Vagina (tissue), 2 donors: ENCODE measurements at regions not wholly inside any gene's neighbourhood (a gene's known extent, or its start where the extent isn't known, plus 50 kb on each side); places are given as distances from the start of the nearest gene placed in this dataset.

Source experiments
- DNase-seq, 2 donors: peaks; one replicate each; pipeline ENCODE4 v3.0.0-alpha.2; 2017; ENCODE audit errors: extremely low spot score in 2 of 2
- H3K27ac ChIP-seq: fragments of 200-600 bp; sonication (generic); one replicate; pipeline ENCODE4 v1.5.1; 2019
- H3K27me3 ChIP-seq: fragments of 200-600 bp; sonication (generic); one replicate; pipeline ENCODE4 v1.5.1; 2019
- H3K36me3 ChIP-seq, 2 donors: fragments of 200-600 bp; sonication (generic); one replicate each; pipeline ENCODE4 v1.5.1; 2017 to 2019
- H3K4me1 ChIP-seq: fragments of 200-600 bp; sonication (generic); one replicate; pipeline ENCODE4 v1.5.1; 2019
- H3K4me3 ChIP-seq, 2 donors: fragments of 200-600 bp; sonication (generic); 1 replicate in 1 of 2; 2 replicates in 1 of 2; pipeline ENCODE4 v1.5.1; 2016 to 2019
- H3K9me3 ChIP-seq: fragments of 200-600 bp; sonication (generic); one replicate; pipeline ENCODE4 v1.5.1; 2019
- POLR2A ChIP-seq, 2 donors: fragments of 450-650 bp; IDR thresholded peaks; one replicate each; pipeline ENCODE4 v1.6.1; 2017; ENCODE audit warnings: antibody characterized with exemption in 2 of 2, mild to moderate bottlenecking in 2 of 2, moderate library complexity in 2 of 2
- POLR2AphosphoS5 ChIP-seq, 2 donors: sonication (generic); formaldehyde crosslinking; IDR thresholded peaks; one replicate each; pipeline ENCODE4 v1.9.0; 2017; ENCODE audit warnings: antibody characterized with exemption in 2 of 2, mild to moderate bottlenecking in 2 of 2, low read depth in 1 of 2; ENCODE audit not compliant: insufficient read depth in 1 of 2
- intact Hi-C: fragments of 100-400 bp; cut with DNase I; formaldehyde crosslinking; loops from one replicate; pipeline ENCODE4 v1.15.1; 2023
- TF ChIP-seq, protein P1 (sequence below), 3 experiments: fragments of 450-650 bp in 2 of 3; fragments of 200-600 bp in 1 of 3; sonication (generic) in 1 of 3; IDR thresholded peaks; one replicate each; pipeline ENCODE4 v1.5.1; 2017 to 2019; ENCODE audit warnings: antibody characterized with exemption in 3 of 3, mild to moderate bottlenecking in 2 of 3, moderate library complexity in 2 of 3

DNA sequence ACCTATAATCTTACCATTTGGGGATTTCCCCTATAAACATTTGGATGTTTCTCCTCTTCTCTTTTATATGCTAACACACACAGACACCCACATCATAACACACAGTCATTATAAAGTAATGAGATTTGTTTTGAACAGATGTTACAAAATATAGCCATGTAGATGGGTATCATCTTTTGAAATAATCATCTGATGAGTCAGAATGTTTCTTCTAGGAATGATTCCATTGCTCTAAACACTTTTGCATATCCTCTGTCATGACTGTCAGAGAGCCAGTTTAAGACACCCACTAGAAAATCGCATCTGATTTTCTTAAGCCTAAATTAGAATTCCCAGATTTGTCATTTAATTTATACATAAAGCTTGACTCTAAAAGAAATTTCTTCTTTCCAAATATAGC lies 442.6 kb downstream of the CMPK2 start:
- intact Hi-C loops = no loop called here
- Histone ChIP-seq H3K4me1 (no peaks in the 10 kb centered on the region), H3K27ac (no peak overlapping the region), H3K27me3 (no peaks in the 10 kb centered on the region), H3K36me3 (no peaks in the 10 kb centered on the region), H3K9me3 (no peaks in the 10 kb centered on the region), H3K4me3 (no peak overlapping the region)
- no peak for DNase-seq
- no peak for TF ChIP-seq POLR2AphosphoS5 (IDR thresholded peaks at IDR 0.05; ENCODE audit: insufficient read depth in 1 of 2, low read depth in 1 of 2)
- TF ChIP-seq POLR2A (IDR thresholded peaks at IDR 0.05) = no peak
- TF ChIP-seq, protein P1, sequence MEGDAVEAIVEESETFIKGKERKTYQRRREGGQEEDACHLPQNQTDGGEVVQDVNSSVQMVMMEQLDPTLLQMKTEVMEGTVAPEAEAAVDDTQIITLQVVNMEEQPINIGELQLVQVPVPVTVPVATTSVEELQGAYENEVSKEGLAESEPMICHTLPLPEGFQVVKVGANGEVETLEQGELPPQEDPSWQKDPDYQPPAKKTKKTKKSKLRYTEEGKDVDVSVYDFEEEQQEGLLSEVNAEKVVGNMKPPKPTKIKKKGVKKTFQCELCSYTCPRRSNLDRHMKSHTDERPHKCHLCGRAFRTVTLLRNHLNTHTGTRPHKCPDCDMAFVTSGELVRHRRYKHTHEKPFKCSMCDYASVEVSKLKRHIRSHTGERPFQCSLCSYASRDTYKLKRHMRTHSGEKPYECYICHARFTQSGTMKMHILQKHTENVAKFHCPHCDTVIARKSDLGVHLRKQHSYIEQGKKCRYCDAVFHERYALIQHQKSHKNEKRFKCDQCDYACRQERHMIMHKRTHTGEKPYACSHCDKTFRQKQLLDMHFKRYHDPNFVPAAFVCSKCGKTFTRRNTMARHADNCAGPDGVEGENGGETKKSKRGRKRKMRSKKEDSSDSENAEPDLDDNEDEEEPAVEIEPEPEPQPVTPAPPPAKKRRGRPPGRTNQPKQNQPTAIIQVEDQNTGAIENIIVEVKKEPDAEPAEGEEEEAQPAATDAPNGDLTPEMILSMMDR (IDR thresholded peaks at IDR 0.05) = no peak

DNA sequence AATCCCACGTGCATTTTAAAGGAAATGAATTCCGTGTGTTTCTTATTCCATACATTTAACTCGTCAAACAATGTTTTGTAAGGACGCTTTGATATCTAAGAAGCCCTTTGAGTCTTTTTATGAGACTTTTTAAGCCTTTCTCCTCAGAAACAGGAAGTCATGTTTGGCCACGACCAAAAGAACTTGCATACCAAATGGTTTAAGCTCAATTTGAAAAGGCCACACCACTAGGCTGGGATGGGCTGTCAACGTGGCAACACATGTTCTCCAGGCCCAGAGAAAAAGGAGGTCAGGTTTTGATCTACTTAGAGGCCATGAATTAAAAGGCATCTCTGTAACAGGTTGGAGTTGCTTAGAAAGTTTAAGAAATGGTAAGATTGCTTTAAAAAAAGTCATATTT lies 441.8 kb downstream of the CMPK2 start:
- Histone ChIP-seq H3K4me3 (no peak overlapping the region), H3K27me3 (no peaks in the 10 kb centered on the region), H3K4me1 (no peaks in the 10 kb centered on the region), H3K27ac (no peak overlapping the region), H3K36me3 (no peaks in the 10 kb centered on the region), H3K9me3 (no peaks in the 10 kb centered on the region)
- DNase-seq = no peak
- TF ChIP-seq, protein P1 (IDR thresholded peaks at IDR 0.05) = no peak
- TF ChIP-seq POLR2A (IDR thresholded peaks at IDR 0.05) (no peak), POLR2AphosphoS5 (IDR thresholded peaks at IDR 0.05; ENCODE audit: insufficient read depth in 1 of 2, low read depth in 1 of 2) (no peak)
- intact Hi-C loops = no loop called here

DNA sequence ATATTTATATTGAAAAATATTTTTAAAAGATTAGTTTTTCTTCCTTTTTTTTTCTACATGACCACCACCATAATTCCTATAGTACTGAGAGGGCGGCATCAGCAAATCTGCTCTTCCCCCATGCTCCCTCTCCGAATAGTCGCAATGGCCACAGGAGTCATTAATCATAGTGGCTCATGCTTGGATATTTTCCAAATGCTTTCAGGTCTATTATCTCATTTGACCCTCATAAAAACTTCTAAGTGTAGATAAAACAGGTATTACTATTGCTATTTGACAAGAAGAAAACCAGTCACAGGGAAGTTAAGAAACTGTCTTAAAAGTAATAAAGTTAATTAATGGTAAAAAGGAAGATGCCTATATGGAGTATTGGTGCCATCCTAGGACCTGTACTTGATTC lies 440.7 kb downstream of the CMPK2 start:
- TF ChIP-seq, protein P1 (IDR thresholded peaks at IDR 0.05) = no peak
- TF ChIP-seq POLR2A (IDR thresholded peaks at IDR 0.05) (no peak), POLR2AphosphoS5 (IDR thresholded peaks at IDR 0.05; ENCODE audit: insufficient read depth in 1 of 2, low read depth in 1 of 2) (no peak)
- H3K9me3 ChIP-seq = no peaks in the 10 kb centered on the region
- H3K4me1 ChIP-seq = no peaks in the 10 kb centered on the region
- H3K4me3 ChIP-seq = no peak overlapping the region
- H3K27me3 ChIP-seq = no peaks in the 10 kb centered on the region
- no peak for DNase-seq
- H3K27ac ChIP-seq = no peak overlapping the region
- intact Hi-C loops = no loop called here
- no peaks in the 10 kb centered on the region for H3K36me3 ChIP-seq

DNA sequence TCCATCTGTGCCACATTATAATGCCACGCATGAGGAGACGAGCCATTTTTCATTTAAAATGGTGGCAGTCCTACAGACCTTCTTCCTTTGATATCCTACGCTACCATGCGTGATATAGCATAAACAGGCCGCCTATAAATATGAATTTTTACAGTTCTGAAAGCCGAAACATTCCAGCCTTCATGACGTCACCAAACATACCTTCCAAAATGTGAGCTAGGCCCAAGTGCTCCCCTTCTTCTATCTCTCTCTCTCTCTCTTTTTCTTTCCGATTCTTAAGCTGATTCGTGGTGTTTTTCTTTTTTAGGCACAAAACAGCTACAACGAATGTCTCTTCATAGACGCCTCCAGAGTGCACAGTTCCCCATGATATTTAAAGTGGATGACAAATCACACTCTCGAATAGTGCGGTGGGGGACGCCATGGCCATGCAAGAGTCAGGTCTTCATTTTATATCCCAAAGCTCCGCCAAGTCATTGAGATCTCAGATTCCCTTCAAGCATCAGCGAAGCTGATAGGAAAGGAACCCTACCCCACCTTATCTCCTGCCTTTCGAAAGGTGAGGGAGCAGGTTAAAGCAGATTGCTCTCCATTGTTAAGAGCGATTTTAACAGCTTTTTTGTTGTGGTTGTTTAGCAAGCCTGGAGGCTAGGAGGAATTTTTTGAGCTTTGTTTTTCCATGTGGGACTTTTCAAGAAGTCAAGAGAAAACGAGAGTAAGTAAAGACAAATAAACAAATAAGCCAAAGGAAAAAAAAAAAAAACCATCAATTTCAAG lies 436.3 kb downstream of the CMPK2 start:
- no peak for DNase-seq
- H3K4me3 ChIP-seq = no peak overlapping the region
- TF ChIP-seq POLR2A (IDR thresholded peaks at IDR 0.05) (no peak), POLR2AphosphoS5 (IDR thresholded peaks at IDR 0.05; ENCODE audit: insufficient read depth in 1 of 2, low read depth in 1 of 2) (no peak)
- TF ChIP-seq, protein P1 (IDR thresholded peaks at IDR 0.05) = no peak

DNA sequence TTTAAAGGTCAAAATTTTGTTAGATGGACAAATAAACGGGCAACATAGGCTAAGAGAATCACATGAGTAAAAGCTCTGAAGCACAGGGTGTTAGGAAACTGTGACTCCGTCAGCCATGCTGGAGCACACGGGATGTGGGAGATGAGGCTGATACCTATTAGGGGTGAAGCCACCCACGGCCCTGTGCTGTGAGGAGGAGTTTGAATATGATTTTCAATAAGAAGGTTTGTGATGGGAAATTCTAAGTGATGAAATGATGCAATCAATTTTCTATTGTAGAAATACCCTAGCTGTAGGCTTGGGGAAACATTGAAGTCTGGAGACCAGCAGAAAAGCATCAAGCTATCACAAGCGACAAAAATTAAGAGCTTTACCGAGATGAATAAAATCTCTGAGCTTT lies 431.3 kb downstream of the CMPK2 start:
- no peaks in the 10 kb centered on the region for H3K36me3 ChIP-seq
- no peaks in the 10 kb centered on the region for H3K27me3 ChIP-seq
- TF ChIP-seq POLR2A (IDR thresholded peaks at IDR 0.05) (no peak), POLR2AphosphoS5 (IDR thresholded peaks at IDR 0.05; ENCODE audit: insufficient read depth in 1 of 2, low read depth in 1 of 2) (no peak)
- TF ChIP-seq, protein P1 (IDR thresholded peaks at IDR 0.05) = no peak
- intact Hi-C loops = no loop called here
- DNase-seq = no peak
- H3K4me3 ChIP-seq = no peak overlapping the region
- H3K4me1 ChIP-seq = no peaks in the 10 kb centered on the region
- H3K9me3 ChIP-seq = no peaks in the 10 kb centered on the region
- H3K27ac ChIP-seq = no peak overlapping the region

More for the DNA sequence above, 436.3 kb downstream of the CMPK2 start:
- no peaks in the 10 kb centered on the region for H3K4me1 ChIP-seq
- no peaks in the 10 kb centered on the region for H3K9me3 ChIP-seq
- no peak overlapping the region for H3K27ac ChIP-seq
- no peaks in the 10 kb centered on the region for H3K27me3 ChIP-seq
- no peaks in the 10 kb centered on the region for H3K36me3 ChIP-seq
- intact Hi-C loops = no loop called here
